HG03135 (cell line): ENCODE measurements at regions not wholly inside any gene's neighbourhood (a gene's known extent, or its start where the extent isn't known, plus 50 kb on each side); places are given as distances from the start of the nearest gene placed in this dataset.
"Not testable (repeated sequence)": the region's sequence is repeated elsewhere in the genome, so short reads cannot be mapped to it uniquely, and the experiment has no call there.

Experiments used
- ATAC-seq: cut with Tn5 transposase; IDR thresholded peaks from one replicate; pipeline ENCODE4 v1.9.1; 2021; ENCODE audit warnings: mild to moderate bottlenecking, moderate library complexity; ENCODE audit not compliant: unreplicated experiment

- ATAC-seq = no peak
Measured at GRCh38 chr6:131424475-131424874, 148.6 kb upstream of the ARG1 start.

- ATAC-seq = no peak
Measured at GRCh38 chr6:131427434-131428058, 145.5 kb upstream of the ARG1 start.

- no peak for ATAC-seq
Measured at GRCh38 chr6:131430531-131430930, 142.5 kb upstream of the ARG1 start.

GRCh38 chr6:131431718-131432117 lies 141.3 kb upstream of the ARG1 start:
- ATAC-seq = no peak

GRCh38 chr6:131433927-131434326 lies 139.1 kb upstream of the ARG1 start:
- ATAC-seq = no peak

GRCh38 chr6:131436358-131436757 lies 136.7 kb upstream of the ARG1 start:
- ATAC-seq = no peak

GRCh38 chr6:131443014-131443413 lies 130.0 kb upstream of the ARG1 start:
- ATAC-seq = no peak

- no peak for ATAC-seq
Measured at GRCh38 chr6:131443514-131443913, 129.5 kb upstream of the ARG1 start.

- ATAC-seq = not testable (repeated sequence)
Measured at GRCh38 chr6:131445356-131445755, 127.7 kb upstream of the ARG1 start.

- no peak for ATAC-seq
Measured at GRCh38 chr6:131450861-131451260, 122.2 kb upstream of the ARG1 start.

- ATAC-seq = no peak
Measured at GRCh38 chr6:131451321-131452144, 121.5 kb upstream of the ARG1 start.

GRCh38 chr6:131453803-131454202 lies 119.2 kb upstream of the ARG1 start:
- ATAC-seq = no peak

- ATAC-seq = no peak
Measured at GRCh38 chr6:131456565-131456964, 116.5 kb upstream of the ARG1 start.

GRCh38 chr6:131459005-131459404 lies 114.0 kb upstream of the ARG1 start:
- no peak for ATAC-seq

- ATAC-seq = no peak
Measured at GRCh38 chr6:131460614-131461000, 112.4 kb upstream of the ARG1 start.

- ATAC-seq = no peak
Measured at GRCh38 chr6:131469130-131469529, 103.9 kb upstream of the ARG1 start.

- no peak for ATAC-seq
Measured at GRCh38 chr6:131470534-131470933, 102.5 kb upstream of the ARG1 start.

GRCh38 chr6:131471331-131471730 lies 101.7 kb upstream of the ARG1 start:
- no peak for ATAC-seq

GRCh38 chr6:131473303-131473702 lies 99.7 kb upstream of the ARG1 start:
- not testable (repeated sequence) for ATAC-seq

- ATAC-seq = no peak
Measured at GRCh38 chr6:131476362-131476761, 96.7 kb upstream of the ARG1 start.

- ATAC-seq = not testable (repeated sequence)
Measured at GRCh38 chr6:131478740-131479211, 94.2 kb upstream of the ARG1 start.

- no peak for ATAC-seq
Measured at GRCh38 chr6:131486608-131487007, 86.4 kb upstream of the ARG1 start.
